ENCODE measurements at regions not wholly inside any gene's neighbourhood (a gene's known extent, or its start where the extent isn't known, plus 50 kb on each side); places are given as distances from the start of the nearest gene placed in this dataset.

DNA sequence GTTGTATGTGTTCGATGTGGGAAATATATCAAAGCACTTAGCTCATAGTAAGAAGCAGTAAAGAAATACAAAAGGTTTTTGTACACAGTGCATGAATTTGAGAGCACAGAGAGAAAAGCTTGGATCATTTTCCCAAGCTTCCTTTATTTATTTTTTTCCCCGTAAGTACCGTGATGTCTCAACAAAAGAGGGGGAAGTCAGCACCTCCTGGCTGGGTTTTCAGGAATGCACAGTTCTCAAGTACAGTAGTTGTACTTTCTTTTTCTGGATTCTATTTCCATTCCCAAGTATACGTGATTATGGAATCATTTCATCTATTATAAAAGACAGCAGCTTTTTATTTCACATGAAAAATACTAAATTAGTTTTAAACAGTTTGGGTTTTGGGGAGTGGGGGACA is 171.5 kb upstream of the EDNRA start:
- Histone ChIP-seq H3K36me3 (ENCODE audit: insufficient read depth, low read length) (no peaks in the 10 kb centered on the region), H3K27ac (ENCODE audit: low read depth, low read length) (no peak overlapping the region), H3K4me1 (ENCODE audit: insufficient read depth, low read length) (no peaks in the 10 kb centered on the region), H3K9me3 (ENCODE audit: control insufficient read depth in 1 of 2, low read length in 2 of 2) (no peaks in the 10 kb centered on the region), H3K27me3 (ENCODE audit: insufficient read depth, low read length) (no peaks in the 10 kb centered on the region), H3K4me3 (ENCODE audit: low read length in 2 of 2) (no peak overlapping the region)
- H3K27ac Mint-ChIP-seq, result no peak overlapping the region
- H3K27me3 Mint-ChIP-seq, result no peaks in the 10 kb centered on the region
- no peaks in the 10 kb centered on the region for H3K4me1 Mint-ChIP-seq
- POLR2A ChIA-PET (ENCODE audit: partially characterized antibody), result no interaction called here
- CTCF ChIA-PET (ENCODE audit: partially characterized antibody), result interaction anchor here (0.9 kb wide), 1 partner anchor 9 kb away, joined by 3 read pairs; no protein-coding TSS in a partner anchor
- no peak for DNase-seq
- no peak overlapping the region for H3K4me3 Mint-ChIP-seq
- H3K36me3 Mint-ChIP-seq, result no peaks in the 10 kb centered on the region
- H3K9me3 Mint-ChIP-seq, result peaks cover 0 to 3% (median under 1%) of the 10 kb centered on the region in 8 donors
- intact Hi-C loops (cut with micrococcal nuclease), result no loop called here

DNA sequence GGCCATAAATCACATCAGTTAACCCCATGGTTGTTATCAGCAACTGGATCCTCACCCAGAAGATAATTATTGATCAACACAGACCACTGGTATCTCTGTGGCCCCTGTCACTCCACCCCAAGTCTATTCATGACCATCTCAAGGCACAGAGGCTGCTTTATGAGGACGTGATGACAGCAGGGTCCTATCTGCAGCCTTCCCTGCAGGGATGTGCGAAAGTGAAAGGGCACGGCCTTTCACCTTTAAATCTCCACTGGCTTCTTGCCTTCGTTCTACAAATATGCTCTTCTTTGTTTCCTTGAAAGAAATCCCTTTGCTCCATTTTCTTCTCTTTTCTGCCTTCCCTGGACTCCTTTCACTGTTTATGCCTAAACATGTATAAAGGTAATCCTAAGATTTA is 170.6 kb upstream of the EDNRA start:
- no peak for DNase-seq
- no peaks in the 10 kb centered on the region for H3K4me1 Mint-ChIP-seq
- no peak overlapping the region for H3K27ac ChIP-seq (ENCODE audit: low read depth, low read length)
- POLR2A ChIA-PET (ENCODE audit: partially characterized antibody), result no interaction called here
- H3K4me3 ChIP-seq (ENCODE audit: low read length in 2 of 2), result no peak overlapping the region
- no peaks in the 10 kb centered on the region for H3K36me3 ChIP-seq (ENCODE audit: insufficient read depth, low read length)
- no peak overlapping the region for H3K27ac Mint-ChIP-seq
- no peaks in the 10 kb centered on the region for H3K36me3 Mint-ChIP-seq
- H3K9me3 Mint-ChIP-seq, result peaks cover 0 to 3% (median under 1%) of the 10 kb centered on the region in 8 donors
- H3K27me3 ChIP-seq (ENCODE audit: insufficient read depth, low read length), result no peaks in the 10 kb centered on the region
- H3K4me1 ChIP-seq (ENCODE audit: insufficient read depth, low read length), result no peaks in the 10 kb centered on the region
- no peaks in the 10 kb centered on the region for H3K9me3 ChIP-seq (ENCODE audit: control insufficient read depth in 1 of 2, low read length in 2 of 2)
- no peak overlapping the region for H3K4me3 Mint-ChIP-seq
- CTCF ChIA-PET (ENCODE audit: partially characterized antibody), result no interaction called here
- intact Hi-C loops (cut with micrococcal nuclease), result no loop called here
- H3K27me3 Mint-ChIP-seq, result no peaks in the 10 kb centered on the region

DNA sequence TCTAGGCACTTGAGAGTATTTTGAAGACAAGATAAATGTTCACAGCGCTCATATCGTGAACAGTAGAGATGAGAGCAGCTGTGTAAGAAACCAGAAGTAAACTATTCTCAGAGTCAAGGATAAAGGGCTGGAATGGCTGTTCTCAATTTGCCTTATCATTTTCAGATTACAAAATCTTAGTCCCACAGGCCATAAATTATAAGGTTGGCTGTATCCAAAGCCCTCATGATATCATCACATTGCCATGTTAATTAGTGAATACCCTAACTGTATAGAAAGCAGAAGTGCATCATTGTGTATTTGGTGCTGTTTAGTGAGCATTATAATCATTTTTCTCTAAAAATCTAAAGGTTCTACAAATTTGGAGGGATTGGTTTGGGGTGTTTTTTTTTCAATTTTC is 168.9 kb upstream of the EDNRA start:
- Mint-ChIP-seq H3K27me3 (no peaks in the 10 kb centered on the region), H3K4me1 (no peaks in the 10 kb centered on the region), H3K27ac (no peak overlapping the region), H3K36me3 (no peaks in the 10 kb centered on the region), H3K4me3 (no peak overlapping the region), H3K9me3 (peaks cover 0 to 5% (median 0%) of the 10 kb centered on the region in 8 donors)
- POLR2A ChIA-PET (ENCODE audit: partially characterized antibody), result no interaction called here
- Histone ChIP-seq H3K36me3 (ENCODE audit: insufficient read depth, low read length) (no peaks in the 10 kb centered on the region), H3K9me3 (ENCODE audit: control insufficient read depth in 1 of 2, low read length in 2 of 2) (no peaks in the 10 kb centered on the region), H3K27me3 (ENCODE audit: insufficient read depth, low read length) (no peaks in the 10 kb centered on the region), H3K4me3 (ENCODE audit: low read length in 2 of 2) (no peak overlapping the region), H3K27ac (ENCODE audit: low read depth, low read length) (no peak overlapping the region), H3K4me1 (ENCODE audit: insufficient read depth, low read length) (no peaks in the 10 kb centered on the region)
- intact Hi-C loops (cut with micrococcal nuclease), result no loop called here
- CTCF ChIA-PET (ENCODE audit: partially characterized antibody), result no interaction called here
- no peak for DNase-seq

DNA sequence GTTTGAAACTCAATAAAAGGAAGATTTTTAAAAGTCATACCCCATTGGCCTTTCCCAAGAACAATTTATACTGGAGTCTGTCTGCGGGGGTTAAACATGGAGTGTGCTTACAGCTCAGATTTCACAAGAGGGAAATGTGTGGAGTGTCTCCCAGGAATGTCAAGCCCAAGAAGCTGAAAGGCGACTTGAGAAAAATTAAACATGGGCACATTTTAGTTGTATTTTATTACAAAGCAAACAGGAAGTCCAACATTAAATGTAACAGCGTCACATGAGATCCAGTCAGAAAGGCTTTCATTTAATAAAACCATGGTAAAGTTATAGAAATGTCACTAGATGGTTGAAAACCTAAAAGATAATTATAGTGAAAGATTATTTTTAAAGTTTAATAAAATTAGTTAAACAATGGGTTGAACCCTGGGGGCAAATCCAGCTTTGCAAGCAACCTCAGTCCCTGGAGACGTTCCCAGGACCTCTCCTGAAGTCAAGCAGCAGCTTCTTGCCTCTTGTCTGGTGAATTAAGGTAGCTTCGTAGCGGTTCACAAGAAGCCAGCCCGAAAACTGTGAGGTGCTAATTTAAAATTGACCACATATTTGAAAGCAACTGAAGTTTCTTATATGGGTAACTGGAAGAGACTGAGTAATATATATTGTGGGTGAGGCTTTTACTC is 168.4 kb upstream of the EDNRA start:
- H3K27me3 ChIP-seq (ENCODE audit: insufficient read depth, low read length), result no peaks in the 10 kb centered on the region

DNA sequence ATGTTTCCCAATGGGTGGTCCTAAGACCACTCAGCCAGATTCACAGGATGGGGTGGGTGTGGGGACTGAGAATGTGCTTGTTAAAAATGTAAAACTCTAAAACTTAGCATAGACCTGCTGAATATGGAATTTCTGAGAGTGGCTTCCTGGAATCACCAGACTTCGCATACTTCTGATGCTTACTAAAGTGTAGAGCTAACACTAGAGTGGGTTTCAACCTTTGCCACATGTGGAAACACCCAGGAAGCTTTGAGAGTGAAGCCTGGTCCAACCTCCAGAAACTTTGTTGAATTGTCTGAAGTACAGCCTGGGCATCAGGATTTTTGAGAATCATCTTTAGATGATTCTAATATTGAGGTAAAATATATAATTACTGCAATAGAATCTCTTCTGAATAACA is 167.8 kb upstream of the EDNRA start:
- Histone ChIP-seq H3K4me3 (ENCODE audit: low read length in 2 of 2) (no peak overlapping the region), H3K27ac (ENCODE audit: low read depth, low read length) (no peak overlapping the region), H3K9me3 (ENCODE audit: control insufficient read depth in 1 of 2, low read length in 2 of 2) (no peaks in the 10 kb centered on the region), H3K4me1 (ENCODE audit: insufficient read depth, low read length) (no peaks in the 10 kb centered on the region), H3K27me3 (ENCODE audit: insufficient read depth, low read length) (no peaks in the 10 kb centered on the region), H3K36me3 (ENCODE audit: insufficient read depth, low read length) (no peaks in the 10 kb centered on the region)
- H3K27ac Mint-ChIP-seq, result no peak overlapping the region
- ChIA-PET POLR2A (ENCODE audit: partially characterized antibody) (no interaction called here), CTCF (ENCODE audit: partially characterized antibody) (no interaction called here)
- peaks cover 0 to 5% (median 0%) of the 10 kb centered on the region in 8 donors for H3K9me3 Mint-ChIP-seq
- intact Hi-C loops (cut with micrococcal nuclease), result no loop called here
- no peak overlapping the region for H3K4me3 Mint-ChIP-seq
- H3K27me3 Mint-ChIP-seq, result no peaks in the 10 kb centered on the region
- H3K36me3 Mint-ChIP-seq, result no peaks in the 10 kb centered on the region
- H3K4me1 Mint-ChIP-seq, result no peaks in the 10 kb centered on the region
- no peak for DNase-seq

More for the DNA sequence above, 168.4 kb upstream of the EDNRA start:
- ChIA-PET CTCF (ENCODE audit: partially characterized antibody) (no interaction called here), POLR2A (ENCODE audit: partially characterized antibody) (no interaction called here)
- Mint-ChIP-seq H3K27me3 (no peaks in the 10 kb centered on the region), H3K9me3 (peaks cover 0 to 5% (median 0%) of the 10 kb centered on the region in 8 donors), H3K4me3 (no peak overlapping the region), H3K27ac (no peak overlapping the region), H3K4me1 (no peaks in the 10 kb centered on the region), H3K36me3 (no peaks in the 10 kb centered on the region)
- H3K27ac ChIP-seq (ENCODE audit: low read depth, low read length), result no peak overlapping the region
- H3K36me3 ChIP-seq (ENCODE audit: insufficient read depth, low read length), result no peaks in the 10 kb centered on the region
- DNase-seq, result no peak
- H3K4me3 ChIP-seq (ENCODE audit: low read length in 2 of 2), result no peak overlapping the region
- no peaks in the 10 kb centered on the region for H3K4me1 ChIP-seq (ENCODE audit: insufficient read depth, low read length)
- intact Hi-C loops (cut with micrococcal nuclease), result no loop called here
- H3K9me3 ChIP-seq (ENCODE audit: control insufficient read depth in 1 of 2, low read length in 2 of 2), result no peaks in the 10 kb centered on the region

DNA sequence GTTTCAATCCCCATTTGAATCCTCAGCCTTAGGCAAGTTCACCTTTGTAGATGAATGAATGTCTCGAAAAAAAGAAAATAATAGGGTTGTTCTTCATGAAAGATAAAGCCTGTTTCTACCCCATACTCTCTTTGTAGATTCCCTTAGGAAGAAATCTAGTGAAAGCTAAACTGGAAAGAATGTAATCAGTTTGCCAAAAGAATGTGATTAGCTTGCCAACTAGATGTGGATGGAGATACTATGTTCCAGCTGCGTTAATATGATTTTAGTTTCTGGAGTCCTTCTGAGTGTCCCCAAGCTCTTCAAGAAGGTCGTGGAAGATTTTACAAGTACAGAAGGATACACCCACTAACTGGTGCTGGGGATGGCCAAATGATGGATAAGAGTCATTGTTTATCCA is 162.3 kb upstream of the EDNRA start:
- no peaks in the 10 kb centered on the region for H3K27me3 ChIP-seq (ENCODE audit: insufficient read depth, low read length)
- no peak overlapping the region for H3K27ac Mint-ChIP-seq
- H3K4me1 Mint-ChIP-seq, result no peaks in the 10 kb centered on the region
- H3K4me3 ChIP-seq (ENCODE audit: low read length in 2 of 2), result no peak overlapping the region
- no peaks in the 10 kb centered on the region for H3K9me3 ChIP-seq (ENCODE audit: control insufficient read depth in 1 of 2, low read length in 2 of 2)
- no peak for DNase-seq
- H3K27me3 Mint-ChIP-seq, result no peaks in the 10 kb centered on the region
- no peak overlapping the region for H3K27ac ChIP-seq (ENCODE audit: low read depth, low read length)
- ChIA-PET CTCF (ENCODE audit: partially characterized antibody) (interaction anchor here (1.1 kb wide), 1 partner anchor 10 kb away, joined by 3 read pairs; no protein-coding TSS in a partner anchor), POLR2A (ENCODE audit: partially characterized antibody) (no interaction called here)
- peaks cover 0 to 6% (median 0%) of the 10 kb centered on the region in 8 donors for H3K9me3 Mint-ChIP-seq
- intact Hi-C loops (cut with micrococcal nuclease), result no loop called here
- no peak overlapping the region for H3K4me3 Mint-ChIP-seq
- H3K4me1 ChIP-seq (ENCODE audit: insufficient read depth, low read length), result no peaks in the 10 kb centered on the region
- H3K36me3 ChIP-seq (ENCODE audit: insufficient read depth, low read length), result no peaks in the 10 kb centered on the region
- H3K36me3 Mint-ChIP-seq, result no peaks in the 10 kb centered on the region

DNA sequence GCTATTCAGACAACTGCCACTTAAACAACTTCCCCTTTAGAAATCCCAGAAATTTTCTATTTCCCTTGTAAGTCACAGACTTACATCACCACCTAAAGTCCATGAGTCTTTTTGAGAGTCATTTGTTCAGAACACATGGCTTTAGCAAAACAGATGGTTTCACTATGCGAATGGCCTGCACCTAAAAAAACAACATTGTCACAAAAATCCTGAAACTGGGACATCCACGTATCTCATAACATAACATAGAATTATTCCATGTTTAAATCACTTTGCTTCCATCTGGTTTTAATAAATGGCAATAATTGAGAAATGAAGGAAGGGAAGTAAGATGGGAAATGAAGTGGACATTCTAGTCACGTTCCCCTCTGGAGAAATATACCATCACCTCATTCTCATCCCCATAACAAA is 155.3 kb upstream of the EDNRA start:
- no peaks in the 10 kb centered on the region for H3K9me3 ChIP-seq (ENCODE audit: control insufficient read depth in 1 of 2, low read length in 2 of 2)
- CTCF ChIA-PET (ENCODE audit: partially characterized antibody), result no interaction called here
- H3K4me3 ChIP-seq (ENCODE audit: low read length in 2 of 2), result no peak overlapping the region
- POLR2A ChIA-PET (ENCODE audit: partially characterized antibody), result no interaction called here
- H3K27me3 ChIP-seq (ENCODE audit: insufficient read depth, low read length), result no peaks in the 10 kb centered on the region
- intact Hi-C loops (cut with micrococcal nuclease), result no loop called here
- Mint-ChIP-seq H3K27ac (no peak overlapping the region), H3K4me1 (no peaks in the 10 kb centered on the region), H3K4me3 (no peak overlapping the region), H3K36me3 (no peaks in the 10 kb centered on the region), H3K27me3 (no peaks in the 10 kb centered on the region), H3K9me3 (peaks cover 0 to 3% (median 0%) of the 10 kb centered on the region in 8 donors)
- DNase-seq, result no peak
- H3K4me1 ChIP-seq (ENCODE audit: insufficient read depth, low read length), result no peaks in the 10 kb centered on the region
- H3K36me3 ChIP-seq (ENCODE audit: insufficient read depth, low read length), result no peaks in the 10 kb centered on the region
- no peak overlapping the region for H3K27ac ChIP-seq (ENCODE audit: low read depth, low read length)

DNA sequence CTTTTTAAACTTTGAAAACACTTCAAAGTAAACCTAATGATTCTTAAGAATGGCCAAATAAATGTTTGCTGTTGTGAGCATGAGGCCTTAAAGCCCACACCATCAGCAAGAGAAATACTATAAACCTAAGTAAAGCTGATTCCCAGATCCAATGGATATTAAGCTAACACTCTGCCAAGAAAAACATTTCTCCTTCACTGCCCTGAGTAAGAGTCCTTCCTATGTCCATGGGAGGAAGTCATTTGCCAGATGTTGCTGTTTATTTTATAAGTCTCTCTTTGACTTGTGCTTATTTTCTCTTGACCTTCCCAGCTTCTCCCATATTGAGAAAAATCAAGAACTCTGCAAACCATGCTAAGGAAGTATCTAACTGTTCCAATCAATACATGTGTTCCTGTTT is 154.3 kb upstream of the EDNRA start:
- ChIA-PET CTCF (ENCODE audit: partially characterized antibody) (no interaction called here), POLR2A (ENCODE audit: partially characterized antibody) (no interaction called here)
- no peaks in the 10 kb centered on the region for H3K27me3 Mint-ChIP-seq
- no peak overlapping the region for H3K4me3 Mint-ChIP-seq
- H3K27ac ChIP-seq (ENCODE audit: low read depth, low read length), result no peak overlapping the region
- no peaks in the 10 kb centered on the region for H3K9me3 Mint-ChIP-seq
- no peaks in the 10 kb centered on the region for H3K36me3 ChIP-seq (ENCODE audit: insufficient read depth, low read length)
- H3K4me1 ChIP-seq (ENCODE audit: insufficient read depth, low read length), result no peaks in the 10 kb centered on the region
- H3K4me1 Mint-ChIP-seq, result no peaks in the 10 kb centered on the region
- no peak overlapping the region for H3K27ac Mint-ChIP-seq
- H3K9me3 ChIP-seq (ENCODE audit: control insufficient read depth in 1 of 2, low read length in 2 of 2), result no peaks in the 10 kb centered on the region
- intact Hi-C loops (cut with micrococcal nuclease), result no loop called here
- no peak for DNase-seq
- no peak overlapping the region for H3K4me3 ChIP-seq (ENCODE audit: low read length in 2 of 2)
- no peaks in the 10 kb centered on the region for H3K36me3 Mint-ChIP-seq
- H3K27me3 ChIP-seq (ENCODE audit: insufficient read depth, low read length), result no peaks in the 10 kb centered on the region
